Trophoblast cell (in vitro differentiated cells and primary cell): ENCODE measurements at regions not wholly inside any gene's neighbourhood (a gene's known extent, or its start where the extent isn't known, plus 50 kb on each side); places are given as distances from the start of the nearest gene placed in this dataset.

ENCODE experiments used
- DNase-seq, 2 donors: peaks; one replicate each; pipeline ENCODE4 v3.0.0-alpha.2; 2016
- H2AFZ ChIP-seq: 2 replicates; pipeline ENCODE4 v1.6.1; 2013; ENCODE audit warnings: low read length, moderate library complexity, mild to moderate bottlenecking; ENCODE audit not compliant: insufficient read depth, poor library complexity
- H2AK5ac ChIP-seq: 2 replicates; pipeline ENCODE4 v1.6.1; 2013; ENCODE audit warnings: mild to moderate bottlenecking, low read length
- H2BK120ac ChIP-seq: 2 replicates; pipeline ENCODE4 v1.6.1; 2013; ENCODE audit warnings: low read length, mild to moderate bottlenecking, moderate library complexity; ENCODE audit not compliant: insufficient read depth, poor library complexity
- H2BK12ac ChIP-seq: 2 replicates; pipeline ENCODE4 v1.6.1; 2013; ENCODE audit warnings: mild to moderate bottlenecking, low read length, moderate library complexity
- H2BK5ac ChIP-seq: 2 replicates; pipeline ENCODE4 v1.6.1; 2013; ENCODE audit warnings: low read length, low read depth, moderate library complexity, mild to moderate bottlenecking; ENCODE audit not compliant: poor library complexity
- H3K14ac ChIP-seq: 2 replicates; pipeline ENCODE4 v1.6.1; 2013; ENCODE audit warnings: mild to moderate bottlenecking, low read length
- H3K18ac ChIP-seq: 2 replicates; pipeline ENCODE4 v1.6.1; 2013; ENCODE audit warnings: mild to moderate bottlenecking, low read length
- H3K23ac ChIP-seq: 2 replicates; pipeline ENCODE4 v1.6.1; 2013; ENCODE audit warnings: low read length
- H3K27ac ChIP-seq: 2 replicates; pipeline ENCODE4 v1.5.1; 2013; ENCODE audit warnings: low read depth, mild to moderate bottlenecking, inconsistent platforms, low read length, moderate library complexity
- H3K27me3 ChIP-seq: 2 replicates; pipeline ENCODE4 v1.6.1; 2013; ENCODE audit warnings: inconsistent platforms, mild to moderate bottlenecking, low read length, moderate library complexity; ENCODE audit not compliant: insufficient read depth
- H3K36me3 ChIP-seq, 2 experiments: 1 replicate in 1 of 2; 2 replicates in 1 of 2; pipeline ENCODE4 v1.6.1; 2013; ENCODE audit warnings: low read length in 2 of 2, mild to moderate bottlenecking in 2 of 2, moderate library complexity in 1 of 2; ENCODE audit not compliant: insufficient read depth in 2 of 2, control insufficient read depth in 1 of 2
- H3K4ac ChIP-seq: 2 replicates; pipeline ENCODE4 v1.6.1; 2013; ENCODE audit warnings: low read depth, mild to moderate bottlenecking, low read length, moderate library complexity
- H3K4me1 ChIP-seq, 2 experiments: 1 replicate in 1 of 2; 2 replicates in 1 of 2; pipeline ENCODE4 v1.6.1; 2013; ENCODE audit warnings: low read length in 2 of 2, mild to moderate bottlenecking in 2 of 2, moderate library complexity in 1 of 2; ENCODE audit not compliant: insufficient read depth in 2 of 2, control insufficient read depth in 1 of 2
- H3K4me2 ChIP-seq: 2 replicates; pipeline ENCODE4 v1.6.1; 2013; ENCODE audit warnings: inconsistent platforms, mild to moderate bottlenecking, low read length, moderate library complexity
- H3K4me3 ChIP-seq: 2 replicates; pipeline ENCODE4 v1.5.1; 2013; ENCODE audit warnings: mild to moderate bottlenecking, low read depth, low read length, inconsistent platforms
- H3K79me1 ChIP-seq: one replicate; pipeline ENCODE4 v1.6.1; 2013; ENCODE audit warnings: low read length
- H3K79me2 ChIP-seq: 2 replicates; pipeline ENCODE4 v1.6.1; 2013; ENCODE audit warnings: low read length, mild to moderate bottlenecking; ENCODE audit not compliant: control insufficient read depth, insufficient read depth, poor library complexity
- H3K9ac ChIP-seq: 2 replicates; pipeline ENCODE4 v1.6.1; 2013; ENCODE audit warnings: mild to moderate bottlenecking, low read length
- H3K9me3 ChIP-seq: 2 replicates; pipeline ENCODE4 v1.6.1; 2013; ENCODE audit warnings: low read depth, mild to moderate bottlenecking, control low read depth, inconsistent platforms, low read length; ENCODE audit not compliant: insufficient read depth
- H4K12ac ChIP-seq: 2 replicates; pipeline ENCODE4 v1.6.1; 2013; ENCODE audit warnings: low read depth, mild to moderate bottlenecking, low read length, moderate library complexity
- H4K8ac ChIP-seq: 2 replicates; pipeline ENCODE4 v1.6.1; 2013; ENCODE audit warnings: low read depth, mild to moderate bottlenecking, low read length, moderate library complexity
- H4K91ac ChIP-seq: one replicate; pipeline ENCODE4 v1.6.1; 2013; ENCODE audit warnings: low read depth, mild to moderate bottlenecking, low read length, moderate library complexity
- WGBS: extraction: QIAGEN DNeasy Blood & Tissue Kit; methylation state at CpG from one replicate; pipeline ENCODE4 v1.1.7; 2013; ENCODE audit warnings: missing lambda C conversion rate; ENCODE audit not compliant: insufficient read length, insufficient coverage; ENCODE audit errors: extremely low coverage; 5-methylcytosine and 5-hydroxymethylcytosine counted together

- no peak overlapping the region for H3K9ac ChIP-seq
- H2AK5ac ChIP-seq, result no peak overlapping the region
- no peaks in the 10 kb centered on the region for H3K79me2 ChIP-seq
- no peak overlapping the region for H2BK5ac ChIP-seq
- no peak overlapping the region for H3K4me2 ChIP-seq
- no peak overlapping the region for H4K8ac ChIP-seq
- DNase-seq, result no peak
- no peak overlapping the region for H3K27ac ChIP-seq
- H3K23ac ChIP-seq, result no peak overlapping the region
- no peaks in the 10 kb centered on the region for H3K79me1 ChIP-seq
- H3K18ac ChIP-seq, result no peak overlapping the region
- no peak overlapping the region for H3K14ac ChIP-seq
- no peaks in the 10 kb centered on the region for H3K27me3 ChIP-seq
- H4K91ac ChIP-seq, result no peak overlapping the region
- H2BK12ac ChIP-seq, result no peak overlapping the region
- no peaks in the 10 kb centered on the region for H3K36me3 ChIP-seq
- WGBS, result no CpG with 5 or more reads among the region's 2 CpGs
- no peak overlapping the region for H3K4ac ChIP-seq
- no peak overlapping the region for H3K4me3 ChIP-seq
- H4K12ac ChIP-seq, result no peak overlapping the region
- H3K4me1 ChIP-seq, result no peaks in the 10 kb centered on the region
- no peaks in the 10 kb centered on the region for H3K9me3 ChIP-seq
- H2BK120ac ChIP-seq, result no peak overlapping the region
- no peak overlapping the region for H2AFZ ChIP-seq
Measured at GRCh38 chr3:192054881-192055280, 593.9 kb downstream of the PYDC2 start.

GRCh38 chr3:192055946-192056345 is 595.0 kb downstream of the PYDC2 start:
- Histone ChIP-seq H3K27ac (no peak overlapping the region), H3K23ac (no peak overlapping the region), H2BK5ac (no peak overlapping the region), H3K9me3 (no peaks in the 10 kb centered on the region), H2BK120ac (no peak overlapping the region), H4K12ac (no peak overlapping the region), H3K4me3 (no peak overlapping the region), H3K4ac (no peak overlapping the region), H3K27me3 (no peaks in the 10 kb centered on the region), H3K79me1 (no peaks in the 10 kb centered on the region), H2AK5ac (no peak overlapping the region), H3K4me2 (no peak overlapping the region), H4K91ac (no peak overlapping the region), H3K18ac (no peak overlapping the region), H2BK12ac (no peak overlapping the region), H4K8ac (no peak overlapping the region), H2AFZ (no peak overlapping the region), H3K36me3 (no peaks in the 10 kb centered on the region), H3K9ac (no peak overlapping the region), H3K79me2 (no peaks in the 10 kb centered on the region), H3K4me1 (no peaks in the 10 kb centered on the region), H3K14ac (no peak overlapping the region)
- no CpG with 5 or more reads among the region's 3 CpGs for WGBS
- no peak for DNase-seq

DNA sequence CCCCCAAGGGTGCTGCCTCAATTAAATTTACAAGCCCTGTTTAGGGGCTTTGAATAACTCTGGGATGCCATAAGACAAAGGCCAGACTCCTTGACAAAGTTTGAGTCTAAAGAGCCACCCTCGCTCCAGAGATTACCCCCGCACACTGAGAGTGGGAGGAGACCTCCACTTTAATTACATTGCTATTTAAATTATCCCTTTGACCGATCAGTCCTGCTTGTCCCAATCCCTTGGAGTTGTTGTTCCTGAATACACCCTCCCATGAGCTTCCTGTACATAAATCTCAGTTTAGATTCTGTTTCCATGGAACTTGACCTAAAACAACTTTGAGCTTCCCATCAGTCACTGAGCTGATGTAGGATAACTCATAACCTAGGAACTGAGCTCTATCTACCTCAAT is 596.3 kb downstream of the PYDC2 start:
- H3K79me2 ChIP-seq, result no peaks in the 10 kb centered on the region
- no peak overlapping the region for H3K23ac ChIP-seq
- H3K4ac ChIP-seq, result no peak overlapping the region
- H4K8ac ChIP-seq, result no peak overlapping the region
- H2BK120ac ChIP-seq, result no peak overlapping the region
- H3K27me3 ChIP-seq, result no peaks in the 10 kb centered on the region
- H4K91ac ChIP-seq, result no peak overlapping the region
- no peak overlapping the region for H2BK5ac ChIP-seq
- no peak overlapping the region for H3K18ac ChIP-seq
- no peak overlapping the region for H3K14ac ChIP-seq
- no peak overlapping the region for H2AFZ ChIP-seq
- no peaks in the 10 kb centered on the region for H3K36me3 ChIP-seq
- no peak overlapping the region for H4K12ac ChIP-seq
- WGBS, result no CpG with 5 or more reads among the region's 3 CpGs
- H3K9me3 ChIP-seq, result no peaks in the 10 kb centered on the region
- H2AK5ac ChIP-seq, result no peak overlapping the region
- H3K4me1 ChIP-seq, result no peaks in the 10 kb centered on the region
- DNase-seq, result no peak
- H3K4me2 ChIP-seq, result no peak overlapping the region
- no peak overlapping the region for H2BK12ac ChIP-seq
- no peak overlapping the region for H3K9ac ChIP-seq
- no peak overlapping the region for H3K27ac ChIP-seq
- no peak overlapping the region for H3K4me3 ChIP-seq
- no peaks in the 10 kb centered on the region for H3K79me1 ChIP-seq

GRCh38 chr3:192060160-192060781 is 599.3 kb downstream of the PYDC2 start:
- Histone ChIP-seq H2BK5ac (no peak overlapping the region), H3K4ac (no peak overlapping the region), H3K18ac (no peak overlapping the region), H3K4me3 (no peak overlapping the region), H3K79me1 (no peaks in the 10 kb centered on the region), H3K9ac (no peak overlapping the region), H2AFZ (no peak overlapping the region), H2AK5ac (no peak overlapping the region), H3K4me2 (no peak overlapping the region), H4K91ac (no peak overlapping the region), H3K23ac (no peak overlapping the region), H3K9me3 (no peaks in the 10 kb centered on the region), H2BK120ac (no peak overlapping the region), H3K14ac (no peak overlapping the region), H4K12ac (no peak overlapping the region), H3K79me2 (no peaks in the 10 kb centered on the region), H3K27ac (no peak overlapping the region), H2BK12ac (no peak overlapping the region), H3K4me1 (no peaks in the 10 kb centered on the region), H4K8ac (no peak overlapping the region), H3K36me3 (no peaks in the 10 kb centered on the region), H3K27me3 (no peaks in the 10 kb centered on the region)
- no CpG with 5 or more reads among the region's 3 CpGs for WGBS
- DNase-seq, result no peak
